Hepatocyte (in vitro differentiated cells): ENCODE measurements at regions not wholly inside any gene's neighbourhood (a gene's known extent, or its start where the extent isn't known, plus 50 kb on each side); places are given as distances from the start of the nearest gene placed in this dataset.

Source experiments
- DNase-seq: peaks from one replicate; pipeline ENCODE4 v3.0.0-alpha.2; 2016; ENCODE audit warnings: low spot score
- H2AFZ ChIP-seq: fragments of 200-600 bp; sonication (generic); 2 replicates; pipeline ENCODE4 v1.6.0; 2016; ENCODE audit warnings: antibody characterized with exemption, mild to moderate bottlenecking
- H3K27ac ChIP-seq: fragments of 200-600 bp; sonication (generic); 2 replicates; pipeline ENCODE4 v1.5.1; 2016; ENCODE audit warnings: mild to moderate bottlenecking
- H3K27me3 ChIP-seq: fragments of 200-600 bp; sonication (generic); 2 replicates; pipeline ENCODE4 v1.6.1; 2016
- H3K36me3 ChIP-seq: fragments of 200-600 bp; sonication (generic); replicated peaks from 2 replicates; pipeline ENCODE4 v1.5.1; 2016; ENCODE audit warnings: low read depth; ENCODE audit not compliant: insufficient read depth
- H3K4me1 ChIP-seq: fragments of 200-600 bp; sonication (generic); 2 replicates; pipeline ENCODE4 v1.5.1; 2016; ENCODE audit warnings: mild to moderate bottlenecking, moderate library complexity; ENCODE audit not compliant: insufficient read depth
- H3K4me2 ChIP-seq: fragments of 200-600 bp; sonication (generic); 2 replicates; pipeline ENCODE4 v1.6.0; 2016
- H3K4me3 ChIP-seq: fragments of 200-600 bp; sonication (generic); 2 replicates; pipeline ENCODE4 v1.5.1; 2016; ENCODE audit warnings: mild to moderate bottlenecking
- H3K79me2 ChIP-seq: fragments of 200-600 bp; sonication (generic); 2 replicates; pipeline ENCODE4 v1.6.0; 2017; ENCODE audit warnings: mild to moderate bottlenecking
- H3K9me2 ChIP-seq: fragments of 200-600 bp; sonication (generic); replicated peaks from 2 replicates; pipeline ENCODE4 v1.6.0; 2017; ENCODE audit warnings: mild to moderate bottlenecking; ENCODE audit not compliant: insufficient read depth
- H3K9me3 ChIP-seq: fragments of 200-600 bp; sonication (generic); 2 replicates; pipeline ENCODE4 v1.5.1; 2016; ENCODE audit warnings: low read depth, mild to moderate bottlenecking
- H4K20me1 ChIP-seq: fragments of 200-600 bp; sonication (generic); 2 replicates; pipeline ENCODE4 v1.6.0; 2016; ENCODE audit warnings: mild to moderate bottlenecking; ENCODE audit not compliant: insufficient read depth, poor library complexity, severe bottlenecking
- EZH2 ChIP-seq: fragments of 200-600 bp; sonication (generic); IDR thresholded peaks from 2 replicates; pipeline ENCODE4 v1.6.1; 2016; ENCODE audit warnings: antibody characterized with exemption, mild to moderate bottlenecking, borderline replicate concordance
- EZH2phosphoT487 ChIP-seq: fragments of 200-600 bp; sonication (generic); IDR thresholded peaks from one replicate; pipeline ENCODE4 v1.6.1; 2018; ENCODE audit warnings: antibody characterized with exemption, mild to moderate bottlenecking, low read depth, moderate library complexity; ENCODE audit not compliant: unreplicated experiment, severe bottlenecking
- WGBS: methylation state at CpG from one replicate; pipeline ENCODE4 v1.1.6; 2016; ENCODE audit warnings: low lambda C conversion rate; ENCODE audit errors: missing lambda C conversion rate; 5-methylcytosine and 5-hydroxymethylcytosine counted together
- TF ChIP-seq, protein P1 (sequence below): fragments of 200-600 bp; sonication (generic); IDR thresholded peaks from 2 replicates; pipeline ENCODE4 v1.5.1; 2016; ENCODE audit warnings: antibody characterized with exemption, mild to moderate bottlenecking; ENCODE audit not compliant: poor library complexity

DNA sequence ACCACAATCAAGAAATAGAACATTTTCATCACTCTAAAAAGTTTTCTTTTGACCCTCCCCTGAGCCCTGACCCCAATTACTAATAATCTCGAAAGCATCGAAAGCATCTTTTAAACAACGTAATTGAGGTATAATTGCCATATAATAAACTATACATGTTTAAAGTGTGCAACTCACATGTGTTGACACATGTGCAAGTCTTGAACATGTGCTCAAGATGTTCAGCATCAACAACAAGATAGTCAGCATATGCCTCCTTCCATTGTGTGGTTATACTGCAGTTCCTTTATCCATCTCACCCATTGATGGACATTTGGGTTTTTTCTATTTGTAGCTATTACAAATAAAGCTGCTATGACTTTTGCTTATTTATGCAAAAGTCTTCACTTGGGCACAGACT is 90.7 kb downstream of the RIPK4 start:
- H3K4me2 ChIP-seq: no peak overlapping the region
- WGBS: 92% methylated on average over 3 of the region's 3 CpGs
- no peaks in the 10 kb centered on the region for H3K9me3 ChIP-seq
- H3K9me2 ChIP-seq: no peaks in the 10 kb centered on the region
- TF ChIP-seq, protein P1, sequence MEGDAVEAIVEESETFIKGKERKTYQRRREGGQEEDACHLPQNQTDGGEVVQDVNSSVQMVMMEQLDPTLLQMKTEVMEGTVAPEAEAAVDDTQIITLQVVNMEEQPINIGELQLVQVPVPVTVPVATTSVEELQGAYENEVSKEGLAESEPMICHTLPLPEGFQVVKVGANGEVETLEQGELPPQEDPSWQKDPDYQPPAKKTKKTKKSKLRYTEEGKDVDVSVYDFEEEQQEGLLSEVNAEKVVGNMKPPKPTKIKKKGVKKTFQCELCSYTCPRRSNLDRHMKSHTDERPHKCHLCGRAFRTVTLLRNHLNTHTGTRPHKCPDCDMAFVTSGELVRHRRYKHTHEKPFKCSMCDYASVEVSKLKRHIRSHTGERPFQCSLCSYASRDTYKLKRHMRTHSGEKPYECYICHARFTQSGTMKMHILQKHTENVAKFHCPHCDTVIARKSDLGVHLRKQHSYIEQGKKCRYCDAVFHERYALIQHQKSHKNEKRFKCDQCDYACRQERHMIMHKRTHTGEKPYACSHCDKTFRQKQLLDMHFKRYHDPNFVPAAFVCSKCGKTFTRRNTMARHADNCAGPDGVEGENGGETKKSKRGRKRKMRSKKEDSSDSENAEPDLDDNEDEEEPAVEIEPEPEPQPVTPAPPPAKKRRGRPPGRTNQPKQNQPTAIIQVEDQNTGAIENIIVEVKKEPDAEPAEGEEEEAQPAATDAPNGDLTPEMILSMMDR: no peak
- no peak for TF ChIP-seq EZH2phosphoT487
- no peak for DNase-seq
- no peaks in the 10 kb centered on the region for H3K27me3 ChIP-seq
- H3K79me2 ChIP-seq: no peaks in the 10 kb centered on the region
- H3K4me1 ChIP-seq: peaks cover 18% of the 10 kb centered on the region
- H4K20me1 ChIP-seq: no peaks in the 10 kb centered on the region
- no peak overlapping the region for H2AFZ ChIP-seq
- no peaks in the 10 kb centered on the region for H3K36me3 ChIP-seq
- no peak overlapping the region for H3K27ac ChIP-seq
- no peak overlapping the region for H3K4me3 ChIP-seq

DNA sequence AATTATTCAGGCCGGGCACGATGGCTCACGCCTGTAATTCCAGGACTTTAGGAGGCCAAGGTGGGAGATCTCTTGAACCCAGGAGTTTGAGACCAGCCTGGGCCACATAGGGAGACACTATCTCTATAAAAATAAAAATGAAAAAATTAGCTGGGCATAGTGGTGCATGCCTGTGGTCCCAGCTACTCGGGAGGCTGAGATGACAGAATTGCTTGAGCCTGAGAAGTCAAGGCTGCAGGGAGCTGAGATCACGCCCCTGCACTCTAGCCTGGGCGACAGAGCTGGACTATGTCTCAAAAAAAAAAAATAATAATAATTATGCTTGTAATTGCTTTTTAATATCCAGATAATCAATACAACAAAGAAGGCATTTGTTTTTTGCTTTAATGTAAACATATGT is 91.3 kb downstream of the RIPK4 start:
- no peaks in the 10 kb centered on the region for H3K36me3 ChIP-seq
- no peaks in the 10 kb centered on the region for H4K20me1 ChIP-seq
- TF ChIP-seq EZH2 (no peak), EZH2phosphoT487 (no peak)
- TF ChIP-seq, protein P1: no peak
- 88% methylated on average over 6 of the region's 6 CpGs for WGBS
- no peak for DNase-seq
- no peak overlapping the region for H3K27ac ChIP-seq
- no peaks in the 10 kb centered on the region for H3K9me2 ChIP-seq
- no peak overlapping the region for H3K4me3 ChIP-seq
- no peaks in the 10 kb centered on the region for H3K79me2 ChIP-seq
- no peak overlapping the region for H3K4me2 ChIP-seq
- H3K9me3 ChIP-seq: no peaks in the 10 kb centered on the region
- H3K4me1 ChIP-seq: peaks cover 18% of the 10 kb centered on the region
- H2AFZ ChIP-seq: no peak overlapping the region
- H3K27me3 ChIP-seq: no peaks in the 10 kb centered on the region

DNA sequence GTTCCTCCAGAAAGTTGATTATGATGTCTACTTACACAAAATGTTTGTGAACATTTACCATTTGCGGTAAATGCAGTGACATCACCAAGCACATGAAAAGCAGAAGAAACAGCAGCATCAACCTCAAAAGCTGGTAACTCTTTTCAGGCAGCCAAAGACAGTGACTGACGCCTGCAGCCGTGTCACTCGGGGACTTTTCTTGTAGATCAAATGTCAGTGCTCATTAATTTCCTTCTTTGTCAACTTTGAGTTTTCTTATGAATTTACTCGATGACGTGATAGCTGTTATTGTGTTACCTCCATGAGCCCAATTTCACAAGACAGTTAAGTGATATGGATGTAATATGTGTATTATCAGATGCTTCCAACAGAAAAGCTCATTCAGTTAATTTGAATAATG is 92.5 kb downstream of the RIPK4 start:
- no peak overlapping the region for H3K27ac ChIP-seq
- 90% methylated on average over 6 of the region's 6 CpGs for WGBS
- TF ChIP-seq EZH2 (no peak), EZH2phosphoT487 (no peak)
- TF ChIP-seq, protein P1: no peak

More for the DNA sequence above, 92.5 kb downstream of the RIPK4 start:
- no peak overlapping the region for H3K4me3 ChIP-seq
- H3K4me1 ChIP-seq: peaks cover 17% of the 10 kb centered on the region
- no peaks in the 10 kb centered on the region for H4K20me1 ChIP-seq
- H3K9me3 ChIP-seq: no peaks in the 10 kb centered on the region
- no peaks in the 10 kb centered on the region for H3K27me3 ChIP-seq
- H3K36me3 ChIP-seq: no peaks in the 10 kb centered on the region
- no peak for DNase-seq
- no peaks in the 10 kb centered on the region for H3K9me2 ChIP-seq
- no peak overlapping the region for H2AFZ ChIP-seq
- no peak overlapping the region for H3K4me2 ChIP-seq
- no peaks in the 10 kb centered on the region for H3K79me2 ChIP-seq
